ENCODE measurements at regions not wholly inside any gene's neighbourhood (a gene's known extent, or its start where the extent isn't known, plus 50 kb on each side); places are given as distances from the start of the nearest gene placed in this dataset. TPM values are rescaled to one million over a fixed set of nuclear protein-coding genes. Genes with fewer than 3 reads are reported as not detected.
A peak's percentile ranks its signal among the peaks of the same experiment; 100 is the strongest.

- Histone ChIP-seq H3K4me1 (ENCODE audit: insufficient read depth) (no peaks in the 10 kb centered on the region), H3K27ac (peak overlapping the region; percentile 42), H3K4me2 (peak overlapping the region; percentile 20), H4K20me1 (ENCODE audit: insufficient read depth, poor library complexity, severe bottlenecking) (no peaks in the 10 kb centered on the region), H3K9me2 (replicated peaks; ENCODE audit: insufficient read depth) (no peaks in the 10 kb centered on the region), H3K4me3 (no peak overlapping the region), H3K27me3 (no peaks in the 10 kb centered on the region), H3K36me3 (replicated peaks; ENCODE audit: insufficient read depth, low read depth) (no peaks in the 10 kb centered on the region), H3K79me2 (no peaks in the 10 kb centered on the region), H3K9me3 (ENCODE audit: low read depth) (no peaks in the 10 kb centered on the region), H2AFZ (no peak overlapping the region)
- WGBS (ENCODE audit: low lambda C conversion rate, missing lambda C conversion rate): 43% methylated on average over 3 of the region's 3 CpGs
- TF ChIP-seq CTCF (IDR thresholded peaks at IDR 0.05; ENCODE audit: poor library complexity) (no peak), EZH2 (IDR thresholded peaks at IDR 0.05; ENCODE audit: borderline replicate concordance) (no peak), EZH2phosphoT487 (IDR thresholded peaks at IDR 0.05; ENCODE audit: low read depth, severe bottlenecking, unreplicated experiment) (no peak)
- no peak for DNase-seq (ENCODE audit: low spot score)
These were observed 185.2 kb upstream of the DDI1 start for GRCh38 chr11:103851166-103851651.

Small RNA genes lying in the stretch of these regions (microRNA-seq; reads per million reads assigned to microRNA genes)
- gene MIR4693: not detected

Small RNA genes lying in the stretch of these regions (small RNA-seq; reads per million reads assigned to genes)
- gene MIR4693: not detected
